ENCODE measurements at regions not wholly inside any gene's neighbourhood (a gene's known extent, or its start where the extent isn't known, plus 50 kb on each side); places are given as distances from the start of the nearest gene placed in this dataset.
A peak's percentile ranks its signal among the peaks of the same experiment; 100 is the strongest.

DNA sequence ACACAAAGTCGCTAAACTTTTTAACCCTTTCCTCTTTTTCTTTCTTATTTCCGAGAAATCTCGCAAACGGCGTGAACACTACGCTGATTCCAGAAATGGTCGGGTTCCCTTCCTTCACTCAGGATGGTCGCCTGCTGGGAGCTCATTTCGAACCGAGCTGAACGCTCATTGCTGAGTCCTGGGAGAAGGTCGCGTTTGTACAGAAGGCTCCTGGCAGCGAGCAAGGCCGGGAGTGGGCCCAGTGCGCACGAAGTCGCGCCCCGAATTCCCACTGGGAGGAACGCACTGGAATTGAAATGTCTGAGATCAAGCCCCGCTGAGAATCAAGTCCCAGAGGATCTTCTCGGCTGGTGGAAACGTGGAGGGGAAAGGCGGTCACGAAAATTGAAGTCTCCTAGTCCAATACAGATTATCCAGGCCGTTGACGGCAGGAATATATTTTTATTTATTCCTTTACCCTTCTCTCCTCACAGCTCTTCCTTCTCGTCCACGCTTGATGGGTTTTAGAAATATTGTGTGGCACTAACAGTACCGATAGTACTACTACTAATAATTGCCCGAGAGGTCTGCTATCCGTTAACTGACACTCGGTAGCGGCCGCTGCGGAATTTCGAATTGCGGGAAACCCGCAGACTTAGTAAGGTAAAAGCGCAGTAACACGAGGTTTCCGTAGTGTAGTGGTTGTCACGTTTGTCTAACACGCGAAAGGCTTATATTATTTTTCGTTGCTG lies 207.2 kb upstream of the ZNF184 start:
- peaks cover 0 to 15% (median 0%) of the 10 kb centered on the region in 5 experiments for H3K9me3 ChIP-seq (ENCODE audit: control extremely low read depth in 1 of 5, control insufficient read depth in 4 of 5, insufficient read depth in 2 of 5, low read depth in 1 of 5, low read length in 4 of 5)
- ChIA-PET CTCF (interaction anchor here (0.5 to 1.7 kb wide), 4 partner anchors 9 to 548 kb away, joined by 3 to 4 read pairs (median 3); no protein-coding TSS in a partner anchor), POLR2A (no interaction called here)
- WGBS (ENCODE audit: insufficient coverage) = 5% methylated on average over 32 of the region's 47 CpGs
- peaks cover 0 to 18% (median 15%) of the 10 kb centered on the region in 4 experiments for H3K4me1 ChIP-seq (ENCODE audit: control extremely low read depth in 1 of 4, control insufficient read depth in 4 of 4, insufficient read depth in 4 of 4, low read length in 3 of 4)
- peak in 2 of 3 donors; percentile 30 to 56 for DNase-seq
- H3K27ac ChIP-seq (ENCODE audit: insufficient read depth in 1 of 2, low read depth in 1 of 2, low read length in 2 of 2, poor library complexity in 1 of 2, severe bottlenecking in 2 of 2) = no peak overlapping the region
- peak overlapping the region in 6 of 7 experiments; percentile 33 to 67 (median 51) for H3K4me3 ChIP-seq (ENCODE audit: control insufficient read depth in 1 of 7, extremely low read depth in 1 of 7, insufficient read depth in 4 of 7, low read depth in 2 of 7, low read length in 6 of 7)
- peaks cover 16 to 77% (median 44%) of the 10 kb centered on the region in 5 experiments for H3K27me3 ChIP-seq (replicated peaks in 2 of 5; ENCODE audit: control insufficient read depth in 4 of 5, insufficient read depth in 5 of 5, low read length in 4 of 5)
- no peaks in the 10 kb centered on the region for H3K36me3 ChIP-seq (ENCODE audit: control insufficient read depth in 4 of 4, insufficient read depth in 4 of 4, low read length in 3 of 4)

- H3K9me3 ChIP-seq (ENCODE audit: control extremely low read depth in 1 of 5, control insufficient read depth in 4 of 5, insufficient read depth in 2 of 5, low read depth in 1 of 5, low read length in 4 of 5) = peaks cover 0 to 15% (median 0%) of the 10 kb centered on the region in 5 experiments
- H3K36me3 ChIP-seq (ENCODE audit: control insufficient read depth in 4 of 4, insufficient read depth in 4 of 4, low read length in 3 of 4) = no peaks in the 10 kb centered on the region
- peaks cover 0 to 18% (median 15%) of the 10 kb centered on the region in 4 experiments for H3K4me1 ChIP-seq (ENCODE audit: control extremely low read depth in 1 of 4, control insufficient read depth in 4 of 4, insufficient read depth in 4 of 4, low read length in 3 of 4)
- ChIA-PET CTCF (interaction anchor here (0.8 to 1.7 kb wide), 3 partner anchors 10 to 71 kb away, joined by 3 to 4 read pairs (median 3); no protein-coding TSS in a partner anchor), POLR2A (no interaction called here)
- 5% methylated on average over 25 of the region's 27 CpGs for WGBS (ENCODE audit: insufficient coverage)
- peaks cover 17 to 84% (median 45%) of the 10 kb centered on the region in 5 experiments for H3K27me3 ChIP-seq (replicated peaks in 2 of 5; ENCODE audit: control insufficient read depth in 4 of 5, insufficient read depth in 5 of 5, low read length in 4 of 5)
- peak overlapping the region in 6 of 7 experiments; percentile 33 to 67 (median 51) for H3K4me3 ChIP-seq (ENCODE audit: control insufficient read depth in 1 of 7, extremely low read depth in 1 of 7, insufficient read depth in 4 of 7, low read depth in 2 of 7, low read length in 6 of 7)
- DNase-seq = peak in 2 of 3 donors; percentile 36 to 57
- H3K27ac ChIP-seq (ENCODE audit: insufficient read depth in 1 of 2, low read depth in 1 of 2, low read length in 2 of 2, poor library complexity in 1 of 2, severe bottlenecking in 2 of 2) = no peak overlapping the region
These were observed 206.5 kb upstream of the ZNF184 start for GRCh38 chr6:27679308-27679963.

- H3K36me3 ChIP-seq (ENCODE audit: control insufficient read depth in 4 of 4, insufficient read depth in 4 of 4, low read length in 3 of 4) = no peaks in the 10 kb centered on the region
- POLR2A ChIA-PET = no interaction called here
- peak; percentile 57 to 89 (median 80) for DNase-seq
- 57% methylated on average over 3 of the region's 5 CpGs for WGBS (ENCODE audit: insufficient coverage)
- no peak overlapping the region for H3K4me3 ChIP-seq (ENCODE audit: control insufficient read depth in 1 of 7, extremely low read depth in 1 of 7, insufficient read depth in 4 of 7, low read depth in 2 of 7, low read length in 6 of 7)
- CTCF ChIA-PET = interaction anchor here (0.7 to 1.7 kb wide), 2 partner anchors 9 to 58 kb away, joined by 3 read pairs; no protein-coding TSS in a partner anchor
- H3K9me3 ChIP-seq (ENCODE audit: control extremely low read depth in 1 of 5, control insufficient read depth in 4 of 5, insufficient read depth in 2 of 5, low read depth in 1 of 5, low read length in 4 of 5) = peaks cover 0 to 15% (median 0%) of the 10 kb centered on the region in 5 experiments
- H3K4me1 ChIP-seq (ENCODE audit: control extremely low read depth in 1 of 4, control insufficient read depth in 4 of 4, insufficient read depth in 4 of 4, low read length in 3 of 4) = peaks cover 0 to 18% (median 15%) of the 10 kb centered on the region in 4 experiments
- peaks cover 23 to 89% (median 52%) of the 10 kb centered on the region in 5 experiments for H3K27me3 ChIP-seq (replicated peaks in 2 of 5; ENCODE audit: control insufficient read depth in 4 of 5, insufficient read depth in 5 of 5, low read length in 4 of 5)
- no peak overlapping the region for H3K27ac ChIP-seq (ENCODE audit: insufficient read depth in 1 of 2, low read depth in 1 of 2, low read length in 2 of 2, poor library complexity in 1 of 2, severe bottlenecking in 2 of 2)
These were observed 205.6 kb upstream of the ZNF184 start for GRCh38 chr6:27678469-27678868.

DNA sequence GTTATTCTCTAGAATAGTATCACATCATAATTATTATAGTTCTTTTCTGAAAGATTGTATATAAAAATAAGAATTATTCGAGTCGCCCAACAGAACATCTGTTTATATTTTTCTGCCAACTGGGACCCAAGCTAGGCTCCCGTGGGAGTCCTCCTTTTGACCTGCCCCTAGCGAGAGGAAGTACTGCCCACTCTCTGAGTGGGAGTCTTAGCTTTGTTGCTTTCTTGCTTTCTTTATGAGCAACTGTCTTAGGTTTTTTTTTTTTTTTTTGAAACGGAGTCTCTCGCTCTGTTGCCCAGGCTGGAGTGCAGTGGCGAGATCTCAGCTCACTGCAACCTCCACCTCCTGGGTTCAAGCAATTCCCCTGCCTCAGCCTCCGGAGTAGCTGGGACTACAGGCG lies 202.0 kb upstream of the ZNF184 start:
- Histone ChIP-seq H3K4me3 (ENCODE audit: control insufficient read depth in 1 of 7, extremely low read depth in 1 of 7, insufficient read depth in 4 of 7, low read depth in 2 of 7, low read length in 6 of 7) (no peak overlapping the region), H3K27me3 (replicated peaks in 2 of 5; ENCODE audit: control insufficient read depth in 4 of 5, insufficient read depth in 5 of 5, low read length in 4 of 5) (peaks cover 32 to 92% (median 51%) of the 10 kb centered on the region in 5 experiments), H3K4me1 (ENCODE audit: control extremely low read depth in 1 of 4, control insufficient read depth in 4 of 4, insufficient read depth in 4 of 4, low read length in 3 of 4) (peaks cover 5 to 20% (median 10%) of the 10 kb centered on the region in 4 experiments), H3K27ac (ENCODE audit: insufficient read depth in 1 of 2, low read depth in 1 of 2, low read length in 2 of 2, poor library complexity in 1 of 2, severe bottlenecking in 2 of 2) (no peak overlapping the region), H3K36me3 (ENCODE audit: control insufficient read depth in 4 of 4, insufficient read depth in 4 of 4, low read length in 3 of 4) (no peaks in the 10 kb centered on the region), H3K9me3 (ENCODE audit: control extremely low read depth in 1 of 5, control insufficient read depth in 4 of 5, insufficient read depth in 2 of 5, low read depth in 1 of 5, low read length in 4 of 5) (peaks cover 0 to 3% (median 0%) of the 10 kb centered on the region in 5 experiments)
- ChIA-PET POLR2A (no interaction called here), CTCF (interaction anchor here (1.4 kb wide), 1 partner anchor 14 kb away, joined by 4 read pairs; no protein-coding TSS in a partner anchor)
- WGBS (ENCODE audit: insufficient coverage) = 92% methylated on average over 4 of the region's 9 CpGs
- DNase-seq = no peak

GRCh38 chr6:27672113-27672799 lies 199.4 kb upstream of the ZNF184 start:
- Histone ChIP-seq H3K27me3 (replicated peaks in 2 of 5; ENCODE audit: control insufficient read depth in 4 of 5, insufficient read depth in 5 of 5, low read length in 4 of 5) (peaks cover 37 to 96% (median 51%) of the 10 kb centered on the region in 5 experiments), H3K27ac (ENCODE audit: insufficient read depth in 1 of 2, low read depth in 1 of 2, low read length in 2 of 2, poor library complexity in 1 of 2, severe bottlenecking in 2 of 2) (peak overlapping the region in 1 of 2 experiments; percentile 20), H3K4me3 (ENCODE audit: control insufficient read depth in 1 of 7, extremely low read depth in 1 of 7, insufficient read depth in 4 of 7, low read depth in 2 of 7, low read length in 6 of 7) (peak overlapping the region in 5 of 7 experiments; percentile 15 to 60 (median 44)), H3K9me3 (ENCODE audit: control extremely low read depth in 1 of 5, control insufficient read depth in 4 of 5, insufficient read depth in 2 of 5, low read depth in 1 of 5, low read length in 4 of 5) (peaks cover 0 to 2% (median 0%) of the 10 kb centered on the region in 5 experiments), H3K4me1 (ENCODE audit: control extremely low read depth in 1 of 4, control insufficient read depth in 4 of 4, insufficient read depth in 4 of 4, low read length in 3 of 4) (peaks cover 0 to 28% (median 18%) of the 10 kb centered on the region in 4 experiments), H3K36me3 (ENCODE audit: control insufficient read depth in 4 of 4, insufficient read depth in 4 of 4, low read length in 3 of 4) (no peaks in the 10 kb centered on the region)
- peak; percentile 46 to 76 (median 50) for DNase-seq
- WGBS (ENCODE audit: insufficient coverage) = 3% methylated on average over 13 of the region's 28 CpGs
- ChIA-PET CTCF (no interaction called here), POLR2A (interaction anchor here (0.6 kb wide), 1 partner anchor 393 kb away, joined by 4 read pairs; no protein-coding TSS in a partner anchor)

GRCh38 chr6:27669624-27670301 lies 196.9 kb upstream of the ZNF184 start:
- WGBS (ENCODE audit: insufficient coverage) = 7% methylated on average over 11 of the region's 18 CpGs
- H3K27ac ChIP-seq (ENCODE audit: insufficient read depth in 1 of 2, low read depth in 1 of 2, low read length in 2 of 2, poor library complexity in 1 of 2, severe bottlenecking in 2 of 2) = no peak overlapping the region
- H3K9me3 ChIP-seq (ENCODE audit: control extremely low read depth in 1 of 5, control insufficient read depth in 4 of 5, insufficient read depth in 2 of 5, low read depth in 1 of 5, low read length in 4 of 5) = peaks cover 0 to 2% (median 0%) of the 10 kb centered on the region in 5 experiments
- peaks cover 0 to 30% (median 19%) of the 10 kb centered on the region in 4 experiments for H3K4me1 ChIP-seq (ENCODE audit: control extremely low read depth in 1 of 4, control insufficient read depth in 4 of 4, insufficient read depth in 4 of 4, low read length in 3 of 4)
- peaks cover 40 to 98% (median 53%) of the 10 kb centered on the region in 5 experiments for H3K27me3 ChIP-seq (replicated peaks in 2 of 5; ENCODE audit: control insufficient read depth in 4 of 5, insufficient read depth in 5 of 5, low read length in 4 of 5)
- CTCF ChIA-PET = interaction anchor here (1.1 to 1.4 kb wide), 3 partner anchors 21 to 30 kb away, joined by 3 read pairs; no protein-coding TSS in a partner anchor
- POLR2A ChIA-PET = interaction anchor here (0.7 to 0.9 kb wide), 2 partner anchors 16 to 69 kb away, joined by 3 read pairs; no protein-coding TSS in a partner anchor
- H3K4me3 ChIP-seq (ENCODE audit: control insufficient read depth in 1 of 7, extremely low read depth in 1 of 7, insufficient read depth in 4 of 7, low read depth in 2 of 7, low read length in 6 of 7) = peak overlapping the region in 4 of 7 experiments; percentile 21 to 60 (median 53)
- DNase-seq = peak in 2 of 3 donors; percentile 35 to 60
- no peaks in the 10 kb centered on the region for H3K36me3 ChIP-seq (ENCODE audit: control insufficient read depth in 4 of 4, insufficient read depth in 4 of 4, low read length in 3 of 4)

Measured in common myeloid progenitor, CD34-positive (primary cell).